ENCODE measurements at regions not wholly inside any gene's neighbourhood (a gene's known extent, or its start where the extent isn't known, plus 50 kb on each side); places are given as distances from the start of the nearest gene placed in this dataset.

DNA sequence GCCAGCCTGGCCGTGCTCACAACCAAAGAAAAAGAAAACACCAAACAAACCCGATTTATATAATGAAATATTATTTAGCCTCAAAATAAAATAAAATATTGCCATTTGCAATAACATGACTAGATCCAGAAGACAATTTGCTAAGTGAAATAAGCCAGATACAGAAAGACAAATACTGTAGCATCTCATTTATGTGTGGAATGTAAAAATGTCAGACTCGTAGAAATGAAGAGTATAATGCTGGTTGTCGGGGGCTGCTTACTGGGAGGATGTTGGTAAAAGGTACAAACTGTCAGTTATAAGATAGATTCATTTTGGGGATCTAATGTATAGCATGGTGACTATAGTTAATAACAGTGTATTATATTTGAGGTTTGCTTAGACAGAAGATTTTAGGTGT is 269.7 kb downstream of the THBS2 start:
- Histone ChIP-seq H3K27ac (ENCODE audit: poor library complexity, severe bottlenecking) (no peak overlapping the region), H3K36me3 (ENCODE audit: low read depth) (no peaks in the 10 kb centered on the region), H3K27me3 (ENCODE audit: insufficient read depth, poor library complexity, severe bottlenecking) (no peaks in the 10 kb centered on the region), H3K4me1 (ENCODE audit: insufficient read depth, poor library complexity, severe bottlenecking) (peaks cover 4% of the 10 kb centered on the region), H3K4me3 (ENCODE audit: severe bottlenecking) (no peak overlapping the region), H3K9me3 (ENCODE audit: severe bottlenecking) (no peaks in the 10 kb centered on the region)
- ATAC-seq (ENCODE audit: low read depth) (no peak), DNase-seq (ENCODE audit: low spot score) (no peak)
- TF ChIP-seq, protein P1, sequence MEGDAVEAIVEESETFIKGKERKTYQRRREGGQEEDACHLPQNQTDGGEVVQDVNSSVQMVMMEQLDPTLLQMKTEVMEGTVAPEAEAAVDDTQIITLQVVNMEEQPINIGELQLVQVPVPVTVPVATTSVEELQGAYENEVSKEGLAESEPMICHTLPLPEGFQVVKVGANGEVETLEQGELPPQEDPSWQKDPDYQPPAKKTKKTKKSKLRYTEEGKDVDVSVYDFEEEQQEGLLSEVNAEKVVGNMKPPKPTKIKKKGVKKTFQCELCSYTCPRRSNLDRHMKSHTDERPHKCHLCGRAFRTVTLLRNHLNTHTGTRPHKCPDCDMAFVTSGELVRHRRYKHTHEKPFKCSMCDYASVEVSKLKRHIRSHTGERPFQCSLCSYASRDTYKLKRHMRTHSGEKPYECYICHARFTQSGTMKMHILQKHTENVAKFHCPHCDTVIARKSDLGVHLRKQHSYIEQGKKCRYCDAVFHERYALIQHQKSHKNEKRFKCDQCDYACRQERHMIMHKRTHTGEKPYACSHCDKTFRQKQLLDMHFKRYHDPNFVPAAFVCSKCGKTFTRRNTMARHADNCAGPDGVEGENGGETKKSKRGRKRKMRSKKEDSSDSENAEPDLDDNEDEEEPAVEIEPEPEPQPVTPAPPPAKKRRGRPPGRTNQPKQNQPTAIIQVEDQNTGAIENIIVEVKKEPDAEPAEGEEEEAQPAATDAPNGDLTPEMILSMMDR (IDR thresholded peaks at IDR 0.05; ENCODE audit: poor library complexity, severe bottlenecking), result no peak

DNA sequence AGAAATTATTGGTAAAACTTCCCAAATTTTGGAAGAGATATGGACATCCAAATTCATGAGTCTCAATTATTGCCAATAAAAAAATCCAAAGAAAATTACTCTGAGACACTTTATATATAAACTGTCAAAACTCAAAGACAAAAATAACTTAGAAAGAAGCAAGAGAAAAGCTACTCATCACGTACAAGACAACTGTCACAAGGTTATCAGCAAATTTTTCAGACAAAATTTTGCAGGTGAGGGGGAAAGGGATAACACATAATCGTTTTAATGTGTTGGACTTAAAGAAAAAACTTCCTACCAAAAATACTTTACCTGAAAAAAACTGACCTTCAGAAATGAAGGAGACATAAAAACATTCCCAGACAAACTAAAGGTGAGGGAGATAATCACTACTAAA is 272.5 kb downstream of the THBS2 start:
- ATAC-seq (ENCODE audit: low read depth), result no peak
- TF ChIP-seq, protein P1 (IDR thresholded peaks at IDR 0.05; ENCODE audit: poor library complexity, severe bottlenecking), result no peak
- no peaks in the 10 kb centered on the region for H3K27me3 ChIP-seq (ENCODE audit: insufficient read depth, poor library complexity, severe bottlenecking)

DNA sequence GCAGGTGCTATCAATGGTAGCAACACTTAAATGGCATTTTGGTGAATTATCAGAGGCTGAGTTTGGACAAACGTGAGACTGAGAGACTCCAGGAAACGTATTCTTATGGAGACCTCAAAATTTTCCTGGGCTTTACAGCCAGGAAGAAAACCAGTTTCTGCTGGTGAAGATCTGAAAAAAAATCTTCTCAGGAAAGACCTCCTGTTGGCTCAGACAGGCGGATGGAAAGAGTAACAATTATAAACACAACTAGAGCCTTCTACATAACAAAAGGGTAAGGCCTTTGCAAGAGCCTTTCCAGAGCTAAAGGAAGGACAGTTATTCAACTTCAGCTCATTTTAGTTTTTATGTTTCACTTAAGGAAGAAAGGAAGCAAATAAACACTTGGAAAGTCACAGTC is 274.4 kb downstream of the THBS2 start:
- Histone ChIP-seq H3K27me3 (ENCODE audit: insufficient read depth, poor library complexity, severe bottlenecking) (no peaks in the 10 kb centered on the region), H3K4me3 (ENCODE audit: severe bottlenecking) (no peak overlapping the region), H3K4me1 (ENCODE audit: insufficient read depth, poor library complexity, severe bottlenecking) (no peaks in the 10 kb centered on the region), H3K36me3 (ENCODE audit: low read depth) (no peaks in the 10 kb centered on the region), H3K9me3 (ENCODE audit: severe bottlenecking) (no peaks in the 10 kb centered on the region), H3K27ac (ENCODE audit: poor library complexity, severe bottlenecking) (no peak overlapping the region)
- no peak for ATAC-seq (ENCODE audit: low read depth)
- DNase-seq (ENCODE audit: low spot score), result no peak
- TF ChIP-seq, protein P1 (IDR thresholded peaks at IDR 0.05; ENCODE audit: poor library complexity, severe bottlenecking), result no peak

More for the DNA sequence above, 272.5 kb downstream of the THBS2 start:
- Histone ChIP-seq H3K36me3 (ENCODE audit: low read depth) (no peaks in the 10 kb centered on the region), H3K4me1 (ENCODE audit: insufficient read depth, poor library complexity, severe bottlenecking) (peaks cover 4% of the 10 kb centered on the region), H3K4me3 (ENCODE audit: severe bottlenecking) (no peak overlapping the region), H3K27ac (ENCODE audit: poor library complexity, severe bottlenecking) (no peak overlapping the region), H3K9me3 (ENCODE audit: severe bottlenecking) (no peaks in the 10 kb centered on the region)
- no peak for DNase-seq (ENCODE audit: low spot score)

DNA sequence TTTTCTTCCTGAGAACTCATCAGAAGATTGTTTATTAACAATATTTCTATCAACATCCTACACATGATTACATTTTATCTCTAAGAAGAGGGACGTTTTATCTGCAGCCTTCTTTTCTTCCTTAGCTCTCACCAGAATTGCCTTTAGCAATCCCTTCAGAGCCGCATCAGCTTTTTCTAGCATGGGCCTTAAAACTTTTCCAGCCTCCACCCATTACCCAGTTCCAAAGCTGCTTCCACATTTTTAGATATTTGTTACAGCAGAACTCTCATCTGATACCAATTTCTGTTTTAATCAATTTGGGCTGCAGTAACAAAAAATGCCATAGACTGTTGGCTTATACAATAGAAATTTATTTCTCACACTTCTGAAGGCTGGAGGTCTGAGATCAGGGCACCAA is 281.5 kb downstream of the THBS2 start:
- H3K4me1 ChIP-seq (ENCODE audit: insufficient read depth, poor library complexity, severe bottlenecking), result no peaks in the 10 kb centered on the region
- no peak overlapping the region for H3K4me3 ChIP-seq (ENCODE audit: severe bottlenecking)
- no peak overlapping the region for H3K27ac ChIP-seq (ENCODE audit: poor library complexity, severe bottlenecking)
- H3K9me3 ChIP-seq (ENCODE audit: severe bottlenecking), result no peaks in the 10 kb centered on the region
- no peaks in the 10 kb centered on the region for H3K36me3 ChIP-seq (ENCODE audit: low read depth)
- H3K27me3 ChIP-seq (ENCODE audit: insufficient read depth, poor library complexity, severe bottlenecking), result no peaks in the 10 kb centered on the region
- DNase-seq (ENCODE audit: low spot score) (no peak), ATAC-seq (ENCODE audit: low read depth) (no peak)
- TF ChIP-seq, protein P1 (IDR thresholded peaks at IDR 0.05; ENCODE audit: poor library complexity, severe bottlenecking), result no peak

DNA sequence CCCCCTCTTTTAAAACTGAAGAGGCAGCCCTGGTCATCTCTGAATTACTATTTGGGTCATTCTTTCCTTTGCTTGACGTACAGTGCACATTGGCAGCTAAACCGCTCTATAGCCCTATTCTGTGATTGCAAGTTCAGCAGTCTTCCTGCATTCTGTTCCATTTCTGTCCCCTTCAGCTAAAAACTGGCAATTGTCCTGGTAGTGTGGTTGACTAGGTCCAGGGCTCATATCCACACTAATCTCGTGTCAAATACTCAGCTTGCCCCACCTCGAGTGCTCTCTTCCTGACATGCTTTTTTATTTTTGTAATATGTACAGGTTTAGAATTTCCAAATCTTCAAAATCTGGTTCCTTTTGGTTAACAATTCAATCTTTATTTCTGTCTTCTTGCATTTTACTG is 282.1 kb downstream of the THBS2 start:
- ATAC-seq (ENCODE audit: low read depth) (no peak), DNase-seq (ENCODE audit: low spot score) (no peak)
- H3K27me3 ChIP-seq (ENCODE audit: insufficient read depth, poor library complexity, severe bottlenecking), result no peaks in the 10 kb centered on the region

More for the DNA sequence above, 282.1 kb downstream of the THBS2 start:
- Histone ChIP-seq H3K27ac (ENCODE audit: poor library complexity, severe bottlenecking) (no peak overlapping the region), H3K9me3 (ENCODE audit: severe bottlenecking) (no peaks in the 10 kb centered on the region), H3K4me3 (ENCODE audit: severe bottlenecking) (no peak overlapping the region), H3K4me1 (ENCODE audit: insufficient read depth, poor library complexity, severe bottlenecking) (no peaks in the 10 kb centered on the region), H3K36me3 (ENCODE audit: low read depth) (no peaks in the 10 kb centered on the region)
- TF ChIP-seq, protein P1 (IDR thresholded peaks at IDR 0.05; ENCODE audit: poor library complexity, severe bottlenecking), result no peak

Data from RWPE2 (cell line).